ENCODE measurements at regions not wholly inside any gene's neighbourhood (a gene's known extent, or its start where the extent isn't known, plus 50 kb on each side); places are given as distances from the start of the nearest gene placed in this dataset.

DNA sequence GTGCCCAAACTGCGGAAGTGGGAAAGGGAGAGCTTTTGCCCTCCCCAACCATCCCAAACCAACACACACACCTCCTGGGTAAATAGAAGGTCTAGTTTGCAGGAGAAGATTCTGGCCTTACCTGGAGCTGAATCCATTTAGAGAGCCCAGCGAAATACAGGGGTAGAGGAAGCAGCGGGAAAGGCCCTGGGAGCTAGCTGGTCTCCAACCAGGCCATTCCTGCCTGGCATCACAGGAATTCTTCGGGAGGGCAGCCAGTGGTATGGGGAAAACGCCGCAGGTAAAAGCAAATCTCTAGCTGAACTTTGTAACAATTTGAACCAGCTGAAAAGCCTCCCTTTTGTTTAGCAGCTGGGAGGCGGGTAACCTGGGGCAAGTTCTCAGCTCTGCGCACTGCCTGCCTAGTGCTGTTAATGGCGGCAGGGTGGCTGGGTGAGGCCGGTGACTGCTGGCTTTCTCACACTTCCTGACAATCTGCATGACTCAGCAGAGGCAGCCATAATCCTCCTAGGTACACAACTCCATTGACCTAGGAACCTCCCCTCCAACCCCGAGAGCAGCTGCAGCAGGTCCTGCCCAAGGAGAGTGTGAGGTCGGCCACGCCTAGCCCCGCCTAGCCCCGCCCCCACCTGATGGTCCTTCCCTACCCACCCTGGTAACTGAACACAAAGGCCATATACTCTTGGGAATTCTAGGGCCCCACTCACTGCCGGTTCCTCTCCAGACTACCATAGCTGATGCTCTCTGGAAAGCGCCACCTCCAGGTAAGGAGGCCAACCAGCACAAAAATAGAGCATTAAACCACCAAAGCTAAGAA, 483.8 kb upstream of the REG3G start:
- H3K27me3 ChIP-seq (ENCODE audit: control insufficient read depth, insufficient read depth, low read length) = no peaks in the 10 kb centered on the region
- H3K9ac ChIP-seq (ENCODE audit: low read length in 3 of 3) = no peak overlapping the region
- intact Hi-C loops (cut with DNase I) = no loop called here
- no peaks in the 10 kb centered on the region for H3K36me3 ChIP-seq (ENCODE audit: control insufficient read depth in 2 of 3, insufficient read depth in 3 of 3, low read length in 3 of 3)
- H3K27ac ChIP-seq (ENCODE audit: low read depth in 2 of 2, low read length in 2 of 2) = no peak overlapping the region
- DNase-seq = peak in 1 of 5 donors; percentile 41
- peaks cover 0 to 3% (median 0%) of the 10 kb centered on the region in 3 donors for H3K9me3 ChIP-seq (ENCODE audit: control insufficient read depth in 2 of 3, insufficient read depth in 1 of 3, low read length in 3 of 3)
- no peak overlapping the region for H3K4me3 ChIP-seq (ENCODE audit: low read length in 3 of 3)
- no peak for FAIRE-seq
- TF ChIP-seq, protein P1, sequence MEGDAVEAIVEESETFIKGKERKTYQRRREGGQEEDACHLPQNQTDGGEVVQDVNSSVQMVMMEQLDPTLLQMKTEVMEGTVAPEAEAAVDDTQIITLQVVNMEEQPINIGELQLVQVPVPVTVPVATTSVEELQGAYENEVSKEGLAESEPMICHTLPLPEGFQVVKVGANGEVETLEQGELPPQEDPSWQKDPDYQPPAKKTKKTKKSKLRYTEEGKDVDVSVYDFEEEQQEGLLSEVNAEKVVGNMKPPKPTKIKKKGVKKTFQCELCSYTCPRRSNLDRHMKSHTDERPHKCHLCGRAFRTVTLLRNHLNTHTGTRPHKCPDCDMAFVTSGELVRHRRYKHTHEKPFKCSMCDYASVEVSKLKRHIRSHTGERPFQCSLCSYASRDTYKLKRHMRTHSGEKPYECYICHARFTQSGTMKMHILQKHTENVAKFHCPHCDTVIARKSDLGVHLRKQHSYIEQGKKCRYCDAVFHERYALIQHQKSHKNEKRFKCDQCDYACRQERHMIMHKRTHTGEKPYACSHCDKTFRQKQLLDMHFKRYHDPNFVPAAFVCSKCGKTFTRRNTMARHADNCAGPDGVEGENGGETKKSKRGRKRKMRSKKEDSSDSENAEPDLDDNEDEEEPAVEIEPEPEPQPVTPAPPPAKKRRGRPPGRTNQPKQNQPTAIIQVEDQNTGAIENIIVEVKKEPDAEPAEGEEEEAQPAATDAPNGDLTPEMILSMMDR (IDR thresholded peaks at IDR 0.05; ENCODE audit: borderline replicate concordance, extremely low read depth, insufficient read depth) = no peak
- H3K4me1 ChIP-seq (ENCODE audit: control insufficient read depth in 2 of 3, insufficient read depth in 2 of 3, low read depth in 1 of 3, low read length in 3 of 3) = no peaks in the 10 kb centered on the region

DNA sequence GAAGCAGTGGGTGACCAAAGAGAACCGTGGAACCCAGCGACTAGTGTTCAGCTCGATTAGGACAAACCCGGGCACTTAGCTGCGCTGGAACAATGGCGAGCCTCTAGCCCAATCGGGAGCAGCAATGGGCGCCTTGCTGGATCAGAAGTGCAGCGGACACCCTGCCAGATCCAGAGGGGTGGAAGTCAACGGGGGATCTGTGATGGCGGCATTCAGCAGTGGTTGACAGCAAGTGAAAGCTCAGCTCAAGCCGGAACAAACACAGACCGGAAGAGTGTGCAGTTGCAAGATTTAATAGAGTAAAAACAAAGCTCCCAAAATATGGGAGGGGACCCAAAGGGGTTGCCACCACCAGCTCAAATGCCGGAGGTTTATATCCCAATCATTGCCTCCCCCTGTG, 478.7 kb upstream of the REG3G start:
- no peaks in the 10 kb centered on the region for H3K27me3 ChIP-seq (ENCODE audit: control insufficient read depth, insufficient read depth, low read length)
- H3K4me3 ChIP-seq (ENCODE audit: low read length in 3 of 3) = no peak overlapping the region
- no peak overlapping the region for H3K9ac ChIP-seq (ENCODE audit: low read length in 3 of 3)
- intact Hi-C loops (cut with DNase I) = no loop called here
- no peak for FAIRE-seq
- H3K27ac ChIP-seq (ENCODE audit: low read depth in 2 of 2, low read length in 2 of 2) = no peak overlapping the region
- peak in 1 of 5 donors; percentile 39 for DNase-seq
- H3K36me3 ChIP-seq (ENCODE audit: control insufficient read depth in 2 of 3, insufficient read depth in 3 of 3, low read length in 3 of 3) = no peaks in the 10 kb centered on the region
- H3K9me3 ChIP-seq (ENCODE audit: control insufficient read depth in 2 of 3, insufficient read depth in 1 of 3, low read length in 3 of 3) = peaks cover 0 to 3% (median 0%) of the 10 kb centered on the region in 3 donors
- TF ChIP-seq, protein P1 (IDR thresholded peaks at IDR 0.05; ENCODE audit: borderline replicate concordance, extremely low read depth, insufficient read depth) = no peak
- no peaks in the 10 kb centered on the region for H3K4me1 ChIP-seq (ENCODE audit: control insufficient read depth in 2 of 3, insufficient read depth in 2 of 3, low read depth in 1 of 3, low read length in 3 of 3)

DNA sequence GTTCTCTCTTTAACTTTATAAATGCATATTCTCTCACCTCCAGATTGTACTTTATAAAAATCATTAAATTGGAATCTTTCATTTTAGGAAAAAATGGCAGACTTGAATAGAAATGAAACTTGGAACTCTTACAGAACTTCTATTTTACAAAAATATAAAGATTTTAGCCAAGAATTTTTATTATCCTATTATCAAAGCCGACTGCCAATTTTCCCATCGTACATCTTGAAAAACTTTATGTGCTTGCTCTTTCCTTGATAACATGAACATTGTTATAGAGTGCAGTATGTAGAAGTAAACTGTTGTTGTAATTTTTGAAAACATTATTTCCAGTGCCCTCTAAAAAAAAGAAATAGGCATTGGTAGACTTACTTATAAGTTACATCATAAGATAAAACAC, 475.7 kb upstream of the REG3G start:
- no peak for DNase-seq

More for the DNA sequence above, 475.7 kb upstream of the REG3G start:
- TF ChIP-seq, protein P1 (IDR thresholded peaks at IDR 0.05; ENCODE audit: borderline replicate concordance, extremely low read depth, insufficient read depth) = no peak
- FAIRE-seq = no peak
- no peaks in the 10 kb centered on the region for H3K9me3 ChIP-seq (ENCODE audit: control insufficient read depth in 2 of 3, insufficient read depth in 1 of 3, low read length in 3 of 3)
- no peak overlapping the region for H3K9ac ChIP-seq (ENCODE audit: low read length in 3 of 3)
- H3K27ac ChIP-seq (ENCODE audit: low read depth in 2 of 2, low read length in 2 of 2) = no peak overlapping the region
- H3K4me1 ChIP-seq (ENCODE audit: control insufficient read depth in 2 of 3, insufficient read depth in 2 of 3, low read depth in 1 of 3, low read length in 3 of 3) = no peaks in the 10 kb centered on the region
- H3K4me3 ChIP-seq (ENCODE audit: low read length in 3 of 3) = no peak overlapping the region
- intact Hi-C loops (cut with DNase I) = no loop called here
- H3K36me3 ChIP-seq (ENCODE audit: control insufficient read depth in 2 of 3, insufficient read depth in 3 of 3, low read length in 3 of 3) = no peaks in the 10 kb centered on the region
- H3K27me3 ChIP-seq (ENCODE audit: control insufficient read depth, insufficient read depth, low read length) = no peaks in the 10 kb centered on the region

All from kidney (tissue), 13 donors.